ENCODE measurements at regions not wholly inside any gene's neighbourhood (a gene's known extent, or its start where the extent isn't known, plus 50 kb on each side); places are given as distances from the start of the nearest gene placed in this dataset.
"Not testable (repeated sequence)": the region's sequence is repeated elsewhere in the genome, so short reads cannot be mapped to it uniquely, and the experiment has no call there.

GRCh38 chr1:219320563-219320962, 146.9 kb downstream of the LYPLAL1 start:
- H3K27me3 Mint-ChIP-seq, H3K27ac Mint-ChIP-seq, DNase-seq, POLR2A ChIA-PET, H3K4me1 Mint-ChIP-seq, H3K4me3 Mint-ChIP-seq, ATAC-seq: not testable (repeated sequence)
- Mint-ChIP-seq H3K36me3 (peaks cover 0 to 21% (median 13%) of the 10 kb centered on the region in 3 donors), H3K9me3 (peaks cover 0 to 27% (median 19%) of the 10 kb centered on the region in 9 donors)

GRCh38 chr1:219318826-219319225, 145.1 kb downstream of the LYPLAL1 start:
- no peaks in the 10 kb centered on the region for H3K27me3 Mint-ChIP-seq
- DNase-seq (no peak), ATAC-seq (no peak)
- H3K4me1 Mint-ChIP-seq = no peaks in the 10 kb centered on the region
- H3K4me3 Mint-ChIP-seq = no peak overlapping the region
- H3K27ac Mint-ChIP-seq = no peak overlapping the region
- peaks cover 0 to 36% (median 23%) of the 10 kb centered on the region in 9 donors for H3K9me3 Mint-ChIP-seq
- POLR2A ChIA-PET = no interaction called here
- H3K36me3 Mint-ChIP-seq = peaks cover 0 to 21% (median 18%) of the 10 kb centered on the region in 3 donors

GRCh38 chr1:219317762-219318353, 144.2 kb downstream of the LYPLAL1 start:
- no peak for DNase-seq
- Mint-ChIP-seq H3K9me3 (peaks cover 0 to 37% (median 23%) of the 10 kb centered on the region in 9 donors), H3K36me3 (peaks cover 0 to 21% (median 18%) of the 10 kb centered on the region in 3 donors), H3K4me1 (no peaks in the 10 kb centered on the region), H3K4me3 (no peak overlapping the region), H3K27ac (no peak overlapping the region), H3K27me3 (no peaks in the 10 kb centered on the region)
- no peak for ATAC-seq
- POLR2A ChIA-PET = no interaction called here

GRCh38 chr1:219316066-219316465, 142.4 kb downstream of the LYPLAL1 start:
- H3K4me3 Mint-ChIP-seq = no peak overlapping the region
- POLR2A ChIA-PET = no interaction called here
- H3K36me3 Mint-ChIP-seq = peaks cover 0 to 30% (median 18%) of the 10 kb centered on the region in 3 donors
- no peaks in the 10 kb centered on the region for H3K27me3 Mint-ChIP-seq
- no peak overlapping the region for H3K27ac Mint-ChIP-seq
- no peak for ATAC-seq
- no peaks in the 10 kb centered on the region for H3K4me1 Mint-ChIP-seq
- H3K9me3 Mint-ChIP-seq = peaks cover 6 to 39% (median 26%) of the 10 kb centered on the region in 9 donors
- DNase-seq = no peak

GRCh38 chr1:219313961-219314360, 140.3 kb downstream of the LYPLAL1 start:
- Mint-ChIP-seq H3K27me3 (no peaks in the 10 kb centered on the region), H3K4me3 (no peak overlapping the region), H3K9me3 (peaks cover 6 to 41% (median 31%) of the 10 kb centered on the region in 9 donors), H3K4me1 (no peaks in the 10 kb centered on the region), H3K27ac (peak overlapping the region in 1 of 10 donors; percentile 9), H3K36me3 (peaks cover 0 to 38% (median 24%) of the 10 kb centered on the region in 3 donors)
- DNase-seq = no peak
- ATAC-seq = no peak
- POLR2A ChIA-PET = no interaction called here

GRCh38 chr1:219312967-219313366, 139.3 kb downstream of the LYPLAL1 start:
- Mint-ChIP-seq H3K36me3 (peaks cover 0 to 40% (median 24%) of the 10 kb centered on the region in 3 donors), H3K4me3 (no peak overlapping the region), H3K27ac (no peak overlapping the region), H3K9me3 (peaks cover 7 to 42% (median 29%) of the 10 kb centered on the region in 9 donors), H3K27me3 (no peaks in the 10 kb centered on the region), H3K4me1 (no peaks in the 10 kb centered on the region)
- DNase-seq (no peak), ATAC-seq (no peak)
- POLR2A ChIA-PET = no interaction called here

GRCh38 chr1:219310181-219310728, 136.6 kb downstream of the LYPLAL1 start:
- DNase-seq (no peak), ATAC-seq (no peak)
- no peak overlapping the region for H3K4me3 Mint-ChIP-seq
- H3K27me3 Mint-ChIP-seq = no peaks in the 10 kb centered on the region
- POLR2A ChIA-PET = no interaction called here
- peaks cover 8 to 31% (median 27%) of the 10 kb centered on the region in 9 donors for H3K9me3 Mint-ChIP-seq
- H3K36me3 Mint-ChIP-seq = peaks cover 0 to 38% (median 17%) of the 10 kb centered on the region in 3 donors
- H3K27ac Mint-ChIP-seq = no peak overlapping the region
- H3K4me1 Mint-ChIP-seq = no peaks in the 10 kb centered on the region

GRCh38 chr1:219308367-219308766, 134.7 kb downstream of the LYPLAL1 start:
- H3K4me1 Mint-ChIP-seq = no peaks in the 10 kb centered on the region
- H3K4me3 Mint-ChIP-seq = no peak overlapping the region

GRCh38 chr1:219304227-219305226, 130.8 kb downstream of the LYPLAL1 start:
- no peak for DNase-seq

More at GRCh38 chr1:219308367-219308766, 134.7 kb downstream of the LYPLAL1 start:
- DNase-seq (no peak), ATAC-seq (no peak)
- POLR2A ChIA-PET = no interaction called here
- H3K9me3 Mint-ChIP-seq = peaks cover 6 to 30% (median 23%) of the 10 kb centered on the region in 9 donors
- H3K36me3 Mint-ChIP-seq = peaks cover 0 to 38% (median 14%) of the 10 kb centered on the region in 3 donors
- H3K27me3 Mint-ChIP-seq = no peaks in the 10 kb centered on the region
- H3K27ac Mint-ChIP-seq = no peak overlapping the region

GRCh38 chr1:219302697-219303096, 129.0 kb downstream of the LYPLAL1 start:
- Mint-ChIP-seq H3K4me1 (no peaks in the 10 kb centered on the region), H3K27ac (no peak overlapping the region)
- POLR2A ChIA-PET = no interaction called here

More at GRCh38 chr1:219304227-219305226, 130.8 kb downstream of the LYPLAL1 start:
- ATAC-seq = no peak
- no peaks in the 10 kb centered on the region for H3K27me3 Mint-ChIP-seq
- H3K4me1 Mint-ChIP-seq = no peaks in the 10 kb centered on the region
- no peak overlapping the region for H3K27ac Mint-ChIP-seq
- POLR2A ChIA-PET = no interaction called here
- H3K9me3 Mint-ChIP-seq = peaks cover 6 to 20% (median 16%) of the 10 kb centered on the region in 9 donors
- H3K36me3 Mint-ChIP-seq = peaks cover 0 to 19% (median 9%) of the 10 kb centered on the region in 3 donors
- no peak overlapping the region for H3K4me3 Mint-ChIP-seq

GRCh38 chr1:219299420-219299819, 125.7 kb downstream of the LYPLAL1 start:
- DNase-seq = no peak
- Mint-ChIP-seq H3K27me3 (no peaks in the 10 kb centered on the region), H3K9me3 (no peaks in the 10 kb centered on the region), H3K36me3 (peaks cover 0 to 7% (median 0%) of the 10 kb centered on the region in 3 donors), H3K4me3 (no peak overlapping the region), H3K27ac (no peak overlapping the region), H3K4me1 (no peaks in the 10 kb centered on the region)
- POLR2A ChIA-PET = no interaction called here
- ATAC-seq = no peak

More at GRCh38 chr1:219302697-219303096, 129.0 kb downstream of the LYPLAL1 start:
- Mint-ChIP-seq H3K27me3 (no peaks in the 10 kb centered on the region), H3K9me3 (peaks cover under 1 to 16% (median 6%) of the 10 kb centered on the region in 9 donors), H3K4me3 (no peak overlapping the region), H3K36me3 (peaks cover 0 to 10% (median 2%) of the 10 kb centered on the region in 3 donors)
- no peak for ATAC-seq
- DNase-seq = no peak

- ATAC-seq = no peak
- Mint-ChIP-seq H3K36me3 (peaks cover 0 to 10% (median 0%) of the 10 kb centered on the region in 3 donors), H3K9me3 (no peaks in the 10 kb centered on the region), H3K27ac (no peak overlapping the region), H3K4me1 (no peaks in the 10 kb centered on the region), H3K27me3 (no peaks in the 10 kb centered on the region), H3K4me3 (no peak overlapping the region)
- DNase-seq = no peak
- POLR2A ChIA-PET = no interaction called here
Measured at GRCh38 chr1:219298571-219299148, 125.0 kb downstream of the LYPLAL1 start.
